ENCODE measurements at regions not wholly inside any gene's neighbourhood (a gene's known extent, or its start where the extent isn't known, plus 50 kb on each side); places are given as distances from the start of the nearest gene placed in this dataset.

GRCh38 chr1:218585511-218586184, 240.5 kb downstream of the TGFB2 start:
- TF ChIP-seq CTCF (conservative IDR thresholded peaks at IDR 0.05; ENCODE audit: low read depth, low read length): no peak
- TF ChIP-seq EZH2phosphoT487 (IDR thresholded peaks at IDR 0.05; ENCODE audit: borderline replicate concordance, low read length): no peak
